HL-60 (cell line): ENCODE measurements at regions not wholly inside any gene's neighbourhood (a gene's known extent, or its start where the extent isn't known, plus 50 kb on each side); places are given as distances from the start of the nearest gene placed in this dataset.

Experiments
- DNase-seq, 2 experiments: peaks; one replicate each; pipeline ENCODE4 v3.0.0-alpha.2; 2010 to 2020; ENCODE audit warnings: low read depth in 1 of 2, low spot score in 1 of 2
- H3K27ac ChIP-seq: fragments of 250-450 bp; sonication (Bioruptor Pico); replicated peaks from 2 replicates; pipeline ENCODE4 v1.5.1; 2020; ENCODE audit warnings: mild to moderate bottlenecking, moderate library complexity
- H3K27me3 ChIP-seq: fragments of 250-450 bp; sonication (Bioruptor Pico); 2 replicates; pipeline ENCODE4 v1.5.1; 2021; ENCODE audit warnings: mild to moderate bottlenecking, moderate library complexity; ENCODE audit not compliant: insufficient read depth, poor library complexity, severe bottlenecking
- H3K4me3 ChIP-seq: replicated peaks from 2 replicates; pipeline ENCODE4 v1.5.1; 2011; ENCODE audit warnings: mild to moderate bottlenecking, control low read depth, low read length; ENCODE audit not compliant: insufficient read depth
- GABPA ChIP-seq: IDR thresholded peaks from 2 replicates; pipeline ENCODE4 v1.6.1; 2012; ENCODE audit warnings: low read depth
- POLR2AphosphoS5 ChIP-seq: IDR thresholded peaks from 2 replicates; pipeline ENCODE4 v1.6.1; 2012; ENCODE audit warnings: low read depth
- SPI1 ChIP-seq: IDR thresholded peaks from 2 replicates; pipeline ENCODE4 v1.6.1; 2012; ENCODE audit warnings: low read depth, mild to moderate bottlenecking, borderline replicate concordance
- TF ChIP-seq, protein P1 (sequence below): IDR thresholded peaks from 2 replicates; pipeline ENCODE4 v1.6.1; 2012; ENCODE audit warnings: low read depth; ENCODE audit not compliant: insufficient replicate concordance
- TF ChIP-seq, protein P2 (sequence below): IDR thresholded peaks from one replicate; pipeline ENCODE4 v1.5.1; 2011; ENCODE audit warnings: low read length, control low read depth, inconsistent platforms; ENCODE audit not compliant: insufficient read depth

DNA sequence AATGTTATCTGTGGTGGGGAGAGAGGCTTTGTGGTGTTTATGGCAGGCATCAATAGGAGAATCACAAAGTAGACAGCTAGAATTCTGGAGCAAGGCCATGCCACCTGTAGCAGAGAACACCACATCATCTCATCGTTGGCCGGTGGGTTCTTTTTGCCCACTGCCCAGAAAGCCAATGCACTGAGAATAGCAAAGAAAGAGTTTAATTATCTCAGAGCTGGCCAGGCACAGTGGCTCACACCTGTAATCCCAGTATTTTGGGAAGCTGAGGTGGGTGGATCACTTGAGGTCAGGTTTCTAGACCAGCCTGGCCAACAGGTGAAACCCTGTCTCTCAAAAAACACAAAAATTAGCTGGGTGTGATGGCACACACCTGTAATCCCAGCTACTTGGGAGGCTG, 99.2 kb upstream of the COG2 start:
- TF ChIP-seq POLR2AphosphoS5: no peak
- no peak for TF ChIP-seq GABPA
- TF ChIP-seq, protein P1, sequence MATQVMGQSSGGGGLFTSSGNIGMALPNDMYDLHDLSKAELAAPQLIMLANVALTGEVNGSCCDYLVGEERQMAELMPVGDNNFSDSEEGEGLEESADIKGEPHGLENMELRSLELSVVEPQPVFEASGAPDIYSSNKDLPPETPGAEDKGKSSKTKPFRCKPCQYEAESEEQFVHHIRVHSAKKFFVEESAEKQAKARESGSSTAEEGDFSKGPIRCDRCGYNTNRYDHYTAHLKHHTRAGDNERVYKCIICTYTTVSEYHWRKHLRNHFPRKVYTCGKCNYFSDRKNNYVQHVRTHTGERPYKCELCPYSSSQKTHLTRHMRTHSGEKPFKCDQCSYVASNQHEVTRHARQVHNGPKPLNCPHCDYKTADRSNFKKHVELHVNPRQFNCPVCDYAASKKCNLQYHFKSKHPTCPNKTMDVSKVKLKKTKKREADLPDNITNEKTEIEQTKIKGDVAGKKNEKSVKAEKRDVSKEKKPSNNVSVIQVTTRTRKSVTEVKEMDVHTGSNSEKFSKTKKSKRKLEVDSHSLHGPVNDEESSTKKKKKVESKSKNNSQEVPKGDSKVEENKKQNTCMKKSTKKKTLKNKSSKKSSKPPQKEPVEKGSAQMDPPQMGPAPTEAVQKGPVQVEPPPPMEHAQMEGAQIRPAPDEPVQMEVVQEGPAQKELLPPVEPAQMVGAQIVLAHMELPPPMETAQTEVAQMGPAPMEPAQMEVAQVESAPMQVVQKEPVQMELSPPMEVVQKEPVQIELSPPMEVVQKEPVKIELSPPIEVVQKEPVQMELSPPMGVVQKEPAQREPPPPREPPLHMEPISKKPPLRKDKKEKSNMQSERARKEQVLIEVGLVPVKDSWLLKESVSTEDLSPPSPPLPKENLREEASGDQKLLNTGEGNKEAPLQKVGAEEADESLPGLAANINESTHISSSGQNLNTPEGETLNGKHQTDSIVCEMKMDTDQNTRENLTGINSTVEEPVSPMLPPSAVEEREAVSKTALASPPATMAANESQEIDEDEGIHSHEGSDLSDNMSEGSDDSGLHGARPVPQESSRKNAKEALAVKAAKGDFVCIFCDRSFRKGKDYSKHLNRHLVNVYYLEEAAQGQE: no peak
- TF ChIP-seq SPI1: no peak
- TF ChIP-seq, protein P2, sequence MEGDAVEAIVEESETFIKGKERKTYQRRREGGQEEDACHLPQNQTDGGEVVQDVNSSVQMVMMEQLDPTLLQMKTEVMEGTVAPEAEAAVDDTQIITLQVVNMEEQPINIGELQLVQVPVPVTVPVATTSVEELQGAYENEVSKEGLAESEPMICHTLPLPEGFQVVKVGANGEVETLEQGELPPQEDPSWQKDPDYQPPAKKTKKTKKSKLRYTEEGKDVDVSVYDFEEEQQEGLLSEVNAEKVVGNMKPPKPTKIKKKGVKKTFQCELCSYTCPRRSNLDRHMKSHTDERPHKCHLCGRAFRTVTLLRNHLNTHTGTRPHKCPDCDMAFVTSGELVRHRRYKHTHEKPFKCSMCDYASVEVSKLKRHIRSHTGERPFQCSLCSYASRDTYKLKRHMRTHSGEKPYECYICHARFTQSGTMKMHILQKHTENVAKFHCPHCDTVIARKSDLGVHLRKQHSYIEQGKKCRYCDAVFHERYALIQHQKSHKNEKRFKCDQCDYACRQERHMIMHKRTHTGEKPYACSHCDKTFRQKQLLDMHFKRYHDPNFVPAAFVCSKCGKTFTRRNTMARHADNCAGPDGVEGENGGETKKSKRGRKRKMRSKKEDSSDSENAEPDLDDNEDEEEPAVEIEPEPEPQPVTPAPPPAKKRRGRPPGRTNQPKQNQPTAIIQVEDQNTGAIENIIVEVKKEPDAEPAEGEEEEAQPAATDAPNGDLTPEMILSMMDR: no peak
- no peak overlapping the region for H3K4me3 ChIP-seq
- no peak for DNase-seq
- H3K27ac ChIP-seq: no peak overlapping the region
- no peaks in the 10 kb centered on the region for H3K27me3 ChIP-seq

DNA sequence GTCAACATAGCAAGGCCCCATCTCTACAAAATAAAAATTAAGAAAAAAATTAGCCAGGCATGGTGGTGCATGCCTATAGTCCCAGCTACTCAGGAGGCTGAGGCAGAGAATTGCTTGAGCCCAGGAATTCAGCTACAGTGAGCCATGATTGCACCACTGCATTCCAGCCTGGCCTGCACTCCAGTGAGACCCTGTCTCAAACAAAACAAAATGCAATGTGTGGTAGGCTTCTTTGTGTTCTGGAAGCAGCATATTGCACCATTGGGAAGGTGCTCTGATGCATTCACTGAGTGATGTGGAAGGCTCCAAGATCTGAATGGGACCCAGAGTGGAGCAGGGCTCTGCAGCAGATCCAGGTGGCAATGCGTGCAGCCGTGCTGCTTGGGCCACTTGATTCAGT, 99.6 kb upstream of the COG2 start:
- Histone ChIP-seq H3K27me3 (no peaks in the 10 kb centered on the region), H3K4me3 (no peak overlapping the region), H3K27ac (no peak overlapping the region)
- TF ChIP-seq GABPA: no peak
- TF ChIP-seq, protein P1: no peak
- TF ChIP-seq SPI1: no peak
- TF ChIP-seq POLR2AphosphoS5: no peak
- TF ChIP-seq, protein P2: no peak
- DNase-seq: no peak

DNA sequence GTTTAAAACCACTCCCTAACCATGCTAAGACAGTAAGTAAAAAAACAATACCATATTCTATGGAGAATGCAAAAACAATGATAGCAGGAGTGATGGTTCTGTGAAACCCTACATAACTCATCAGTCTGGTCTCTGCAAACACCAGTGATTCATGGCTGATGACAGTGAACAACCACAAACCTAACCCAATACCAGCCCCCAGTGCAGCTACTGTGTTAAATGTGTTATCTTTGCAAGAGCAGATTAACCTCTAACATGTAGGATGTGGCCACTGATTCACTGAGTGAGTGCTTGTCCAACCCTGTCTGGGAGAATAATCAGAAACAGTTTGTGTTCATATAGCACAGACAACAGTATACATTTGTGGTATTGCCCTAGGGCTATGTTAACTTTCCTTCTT, 100.2 kb upstream of the COG2 start:
- DNase-seq: no peak
- H3K4me3 ChIP-seq: no peak overlapping the region
- H3K27ac ChIP-seq: no peak overlapping the region
- TF ChIP-seq POLR2AphosphoS5 (no peak), GABPA (no peak), SPI1 (no peak)
- TF ChIP-seq, protein P1: no peak
- H3K27me3 ChIP-seq: no peaks in the 10 kb centered on the region

DNA sequence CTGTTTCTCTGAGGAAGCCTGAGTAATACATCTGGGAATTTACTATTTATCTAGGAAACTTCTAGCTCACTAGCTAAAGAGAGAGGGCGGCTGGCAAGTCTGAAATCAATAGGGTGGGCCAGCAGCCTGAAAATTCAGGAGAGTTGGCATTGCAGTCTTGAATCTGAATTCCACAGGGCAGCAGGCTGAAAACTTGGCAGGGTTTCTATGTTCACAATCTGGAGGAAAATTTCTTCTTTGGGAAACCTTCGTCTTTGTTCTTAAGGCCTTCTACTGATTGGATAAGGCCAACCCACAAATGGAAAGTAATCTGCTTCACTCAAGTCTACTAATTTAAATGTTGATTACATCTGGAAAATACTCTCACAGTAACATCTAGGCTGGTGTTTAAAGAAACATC, 101.0 kb upstream of the COG2 start:
- Histone ChIP-seq H3K27ac (no peak overlapping the region), H3K4me3 (no peak overlapping the region), H3K27me3 (no peaks in the 10 kb centered on the region)
- TF ChIP-seq, protein P1: no peak
- TF ChIP-seq GABPA (no peak), SPI1 (no peak), POLR2AphosphoS5 (no peak)
- TF ChIP-seq, protein P2: no peak
- DNase-seq: no peak
